HG03460 (cell line): ENCODE measurements at regions not wholly inside any gene's neighbourhood (a gene's known extent, or its start where the extent isn't known, plus 50 kb on each side); places are given as distances from the start of the nearest gene placed in this dataset.

Source experiments
- ATAC-seq: cut with Tn5 transposase; IDR thresholded peaks from one replicate; pipeline ENCODE4 v1.9.1; 2021; ENCODE audit not compliant: unreplicated experiment

DNA sequence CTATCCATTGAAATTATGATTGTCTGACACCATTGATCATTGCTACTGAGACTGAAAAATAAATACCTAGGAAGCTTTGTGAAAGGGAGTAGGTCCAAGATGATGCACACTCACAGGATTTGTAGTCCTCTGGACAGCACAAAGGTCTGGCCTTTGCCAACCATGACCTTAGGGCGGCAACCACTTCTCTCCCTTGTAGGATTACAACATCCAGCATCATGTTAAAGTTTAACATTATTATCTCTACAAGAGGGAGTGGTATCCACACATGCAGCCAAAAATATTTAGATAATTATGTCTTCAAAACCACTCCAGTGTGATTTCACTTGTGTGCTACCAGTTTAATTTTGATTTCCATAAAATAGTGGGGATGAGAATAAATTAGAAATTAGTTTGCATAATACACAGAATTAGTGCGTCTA, 51.1 kb upstream of the NHSL1 start:
- no peak for ATAC-seq

DNA sequence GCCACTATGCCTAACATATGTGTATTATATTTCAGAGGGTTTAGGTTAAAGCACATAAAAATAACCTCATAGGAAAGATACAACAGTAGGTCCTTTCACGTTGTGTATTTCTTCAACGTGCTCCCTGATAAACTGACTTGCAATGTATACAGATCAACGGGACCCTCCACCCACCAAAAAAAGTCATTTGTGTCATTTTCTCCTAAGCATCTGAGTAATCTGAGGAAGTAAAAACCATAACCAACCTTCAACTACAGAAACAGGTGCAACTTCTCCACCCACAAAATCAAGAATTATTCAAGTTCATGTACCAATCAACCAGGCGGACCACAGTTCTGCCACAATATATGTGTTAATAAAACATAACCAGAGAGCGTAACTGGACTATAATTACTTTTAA, 54.9 kb upstream of the NHSL1 start:
- ATAC-seq: no peak

DNA sequence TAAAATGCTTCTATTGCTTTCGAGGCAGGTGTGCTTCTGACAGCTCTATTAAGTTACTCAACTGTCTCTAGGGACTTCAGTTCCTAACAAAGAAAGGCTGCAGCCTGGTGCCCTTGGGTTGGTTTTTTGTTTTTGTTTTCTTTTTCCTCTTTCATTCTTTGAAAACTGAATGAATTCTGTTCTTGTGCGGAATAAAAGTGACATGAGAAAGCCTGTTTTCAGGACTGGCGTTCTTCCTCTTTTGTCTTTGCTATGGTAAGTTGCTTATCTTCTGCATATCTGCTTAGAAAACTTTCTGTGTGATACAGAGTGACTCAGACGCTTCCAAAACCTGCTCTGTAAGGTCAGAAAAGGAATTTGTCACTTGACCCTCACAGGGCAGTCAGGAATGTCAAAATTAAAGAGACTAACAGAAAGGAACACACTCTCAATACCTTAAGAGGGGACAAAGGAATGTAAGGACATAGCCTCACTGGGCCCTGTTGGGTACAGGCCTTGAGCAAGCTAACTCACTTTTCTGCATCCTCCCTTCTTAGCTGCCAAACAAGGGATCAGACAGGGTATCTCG, 56.2 kb upstream of the NHSL1 start:
- no peak for ATAC-seq

DNA sequence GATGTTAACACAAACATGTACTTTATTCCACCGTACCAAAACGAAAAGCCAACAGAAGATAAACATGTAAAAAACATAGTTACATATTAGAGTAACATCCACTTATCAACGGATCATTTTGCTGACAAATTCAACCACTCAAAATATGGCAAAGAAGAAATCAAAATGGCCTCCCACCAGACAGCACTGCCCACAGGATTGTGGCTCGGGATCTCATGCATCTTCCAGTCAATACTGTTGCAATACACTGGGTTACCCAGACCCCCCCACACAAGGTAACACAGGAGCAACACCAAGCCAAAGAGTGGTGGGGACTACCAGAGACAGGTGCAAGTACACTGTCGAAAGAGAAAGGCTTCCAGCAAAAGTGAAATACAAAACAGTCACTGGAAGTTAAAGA, 57.9 kb upstream of the NHSL1 start:
- no peak for ATAC-seq

DNA sequence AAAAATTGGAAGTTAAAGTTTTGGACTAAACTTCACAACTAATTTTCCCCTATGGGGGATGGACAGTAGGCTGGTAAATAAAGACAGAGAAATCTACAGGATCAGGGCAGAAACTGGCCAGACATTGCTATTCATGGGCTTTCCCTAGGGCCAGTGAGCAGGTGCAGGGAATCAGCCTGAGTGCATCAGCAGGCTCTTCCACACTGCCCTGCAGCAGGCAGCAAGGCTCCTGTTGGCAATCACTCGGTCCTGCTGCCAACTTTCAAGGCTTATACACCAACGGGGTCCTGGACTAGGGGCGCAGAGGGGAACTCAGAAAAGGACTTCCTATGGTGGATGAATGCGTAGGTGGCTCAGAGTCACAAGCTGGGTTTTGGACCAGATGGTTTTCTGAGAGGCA, 59.8 kb upstream of the NHSL1 start:
- ATAC-seq: no peak

DNA sequence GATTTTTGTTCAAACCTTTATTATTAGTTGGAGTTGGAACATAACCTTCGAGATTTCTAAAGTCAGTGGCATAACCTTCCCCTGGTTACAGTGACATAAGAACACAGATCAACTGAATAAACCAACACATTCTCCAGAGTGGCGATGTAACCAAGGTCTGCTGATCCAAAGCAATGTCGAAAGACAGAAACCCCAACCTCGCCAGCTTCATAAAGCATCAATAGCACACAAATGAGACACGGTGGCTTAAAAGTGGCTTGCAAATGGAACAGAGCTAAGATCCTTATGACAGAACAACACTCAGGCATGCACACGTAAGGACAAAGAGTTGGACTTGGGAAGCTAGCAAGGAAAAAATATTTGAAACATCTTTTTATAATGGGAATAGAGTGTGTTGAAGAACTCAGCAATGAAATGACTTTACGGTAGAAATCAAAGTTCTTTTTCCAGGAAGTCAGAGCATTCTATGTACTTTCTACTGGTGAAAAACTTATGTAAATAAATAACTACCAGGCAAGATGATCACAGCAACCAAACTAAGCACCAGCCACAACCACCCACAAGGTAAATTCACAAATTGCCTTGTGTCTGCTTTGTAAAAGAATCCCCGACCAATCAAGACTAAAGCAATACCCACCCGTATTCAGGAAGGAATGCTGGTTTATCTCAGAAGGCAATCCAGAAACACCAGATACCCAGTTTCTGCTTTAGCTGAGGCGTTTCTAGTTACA, 61.0 kb upstream of the NHSL1 start:
- ATAC-seq: no peak

DNA sequence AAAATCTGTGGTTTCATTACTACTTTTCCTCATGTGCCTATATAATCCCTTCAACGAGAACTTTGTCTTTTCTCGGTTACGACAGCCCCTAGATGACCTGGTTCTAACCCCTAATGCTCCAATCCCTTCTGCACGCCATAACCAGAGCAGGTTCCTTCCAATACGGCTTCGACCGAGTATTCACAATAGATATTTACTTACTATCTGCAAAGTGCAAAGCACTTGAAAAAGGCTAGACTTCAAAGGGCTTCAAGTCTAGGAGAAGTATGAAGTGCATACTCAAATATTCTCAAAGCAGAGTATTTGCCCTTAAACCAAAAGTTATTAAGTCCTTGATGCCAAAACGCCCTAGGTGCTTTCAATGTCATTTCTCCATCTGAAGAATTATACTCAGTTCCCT, 63.4 kb upstream of the NHSL1 start:
- no peak for ATAC-seq

DNA sequence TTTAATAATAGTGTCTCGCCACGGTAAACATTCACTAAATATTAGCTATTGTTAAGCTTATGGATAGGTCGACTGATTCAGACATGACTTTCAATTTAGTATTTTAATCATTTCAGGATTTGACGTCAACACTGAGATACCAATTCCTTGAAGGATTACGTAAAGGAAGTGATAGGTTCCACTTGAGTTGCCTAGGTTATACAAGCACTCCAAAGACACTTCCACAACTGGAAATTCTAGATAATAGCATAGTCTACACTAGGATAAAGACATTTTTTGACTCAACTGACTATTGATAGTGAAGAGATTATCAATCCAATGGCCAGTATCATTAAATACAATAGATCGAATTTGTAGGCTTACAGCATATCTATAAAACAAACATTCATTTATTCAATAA, 63.9 kb upstream of the NHSL1 start:
- ATAC-seq: no peak

DNA sequence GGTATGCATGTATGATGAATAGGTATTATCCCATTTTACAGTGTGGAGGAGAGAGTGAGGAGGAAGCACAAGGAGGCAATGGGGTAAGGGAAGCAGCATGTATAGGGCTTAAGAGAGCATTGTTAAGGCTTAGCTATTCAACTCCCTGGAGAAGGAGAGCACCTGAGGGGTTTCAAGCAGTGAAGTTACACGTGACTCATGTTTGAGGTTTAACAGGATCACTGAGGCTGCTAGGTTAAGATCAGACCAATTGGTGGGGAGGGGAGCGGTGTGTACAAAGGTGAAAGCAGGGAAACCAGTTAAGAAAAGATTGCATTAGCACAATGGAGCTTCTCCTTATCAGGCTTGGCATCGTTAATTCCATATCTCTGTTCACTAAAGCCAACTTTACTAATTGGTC, 64.4 kb upstream of the NHSL1 start:
- no peak for ATAC-seq

DNA sequence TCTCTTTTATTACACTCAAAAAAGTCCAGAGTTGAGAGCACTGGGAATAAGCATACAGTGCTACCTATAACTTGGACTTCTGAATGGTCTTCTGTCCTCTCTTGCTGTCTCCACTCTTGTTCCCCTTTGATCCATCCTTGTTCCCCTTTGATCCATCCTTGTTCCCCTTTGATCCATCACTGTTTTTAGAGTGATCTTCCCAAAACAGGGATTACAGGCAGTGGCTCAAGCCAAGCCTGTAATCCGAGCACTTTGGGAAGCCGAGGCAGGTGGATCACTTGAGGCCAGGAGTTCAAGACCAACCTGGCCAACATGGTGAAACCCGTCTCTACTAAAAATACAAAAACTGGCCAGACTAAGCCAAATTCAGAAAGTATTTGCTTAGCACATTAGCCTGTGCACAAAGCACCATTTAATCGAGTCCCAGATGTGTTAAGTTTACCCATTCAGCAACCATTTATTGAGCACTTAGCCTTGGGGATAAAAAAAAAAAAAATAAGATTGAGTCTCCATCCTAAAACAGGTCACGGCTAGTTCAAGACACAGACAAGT, 65.0 kb upstream of the NHSL1 start:
- no peak for ATAC-seq

DNA sequence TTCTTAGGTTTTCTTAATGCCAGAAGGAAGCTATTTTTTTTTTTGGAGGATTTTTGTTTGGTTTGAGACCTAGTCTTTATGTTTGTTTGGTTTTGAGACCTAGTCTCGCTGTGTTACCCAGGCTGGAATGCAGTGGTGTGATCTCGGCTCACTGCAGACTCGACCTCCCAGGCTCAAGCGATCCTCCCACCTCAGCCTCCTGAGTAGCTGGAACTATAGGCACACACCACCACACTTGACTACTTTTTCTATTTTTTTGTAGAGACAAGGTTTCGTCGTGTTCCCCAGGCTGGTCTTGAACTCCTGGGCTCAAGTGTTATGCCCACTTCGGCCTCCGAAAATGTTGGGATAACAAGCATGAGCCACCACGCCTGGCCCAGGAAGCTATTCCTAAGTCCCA, 67.8 kb upstream of the NHSL1 start:
- no peak for ATAC-seq

DNA sequence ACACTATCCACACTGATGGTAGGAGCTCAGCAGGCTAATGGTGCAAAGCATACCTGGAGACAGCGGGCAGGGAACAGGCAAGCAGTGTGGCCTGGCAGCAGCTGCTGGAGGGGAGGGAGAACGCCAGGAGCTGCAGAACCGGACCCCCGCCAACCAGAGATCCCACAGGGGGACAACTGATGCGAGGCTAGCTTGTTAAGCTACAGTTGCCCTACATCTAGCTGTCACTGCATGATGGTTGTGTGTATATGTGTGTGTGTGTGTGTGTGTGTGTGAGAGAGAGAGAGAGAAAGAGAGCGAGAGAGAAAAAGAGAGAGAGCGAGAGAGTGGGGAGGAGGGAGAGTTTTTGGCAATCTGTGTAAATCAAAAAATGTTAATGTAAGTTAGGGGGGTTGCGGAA, 69.7 kb upstream of the NHSL1 start:
- ATAC-seq: no peak

DNA sequence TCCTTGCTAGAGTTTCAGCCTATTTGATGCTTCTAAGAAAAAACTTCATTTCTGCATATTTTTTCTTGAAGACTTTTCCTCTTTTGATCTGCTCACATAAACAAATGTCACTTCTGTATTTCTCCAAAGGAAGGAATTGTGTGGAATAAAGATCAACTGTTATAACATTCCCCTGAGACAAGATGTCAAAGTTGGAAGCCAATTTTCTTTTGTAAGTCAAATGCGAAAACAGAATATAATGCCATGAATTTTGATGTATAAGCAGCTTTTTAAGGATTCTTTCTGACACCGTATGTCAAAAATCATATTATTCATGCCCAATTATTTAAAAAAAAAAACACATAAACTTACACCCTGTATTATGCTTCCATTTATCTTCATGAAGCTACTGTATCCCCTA, 70.3 kb upstream of the NHSL1 start:
- ATAC-seq: no peak

DNA sequence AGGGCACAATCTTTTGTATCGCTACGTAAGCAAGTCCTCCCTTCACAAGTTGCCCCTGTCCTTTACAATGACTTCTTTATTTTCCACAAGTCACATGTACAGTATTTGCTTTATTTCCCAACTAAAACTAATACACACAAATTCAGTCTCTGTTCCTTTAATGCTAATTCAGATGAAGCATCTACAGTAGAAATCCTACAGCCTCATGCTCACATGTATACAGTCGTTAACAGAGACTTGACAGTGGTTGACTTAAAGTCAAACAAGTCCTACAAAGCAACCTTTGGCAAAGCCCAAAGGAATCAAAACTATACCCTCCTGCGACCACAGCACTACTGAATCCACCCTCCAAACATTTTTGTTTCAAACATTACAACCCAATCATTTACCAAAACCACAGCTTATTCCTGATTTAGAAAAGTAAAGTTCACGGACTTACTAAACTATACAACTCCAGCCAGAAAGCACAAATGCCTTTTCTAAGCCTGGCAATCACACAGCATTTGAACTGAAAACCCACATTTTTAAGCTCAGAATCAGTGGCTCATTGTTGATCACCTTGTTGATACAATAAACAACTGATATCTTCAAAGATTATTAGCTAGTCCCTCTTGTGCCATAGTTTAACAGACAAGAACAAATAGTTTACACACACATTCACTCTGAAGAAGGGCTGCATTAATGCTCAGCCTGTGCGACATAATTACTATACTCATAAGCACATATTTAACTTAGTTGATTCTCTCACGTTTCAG, 70.9 kb upstream of the NHSL1 start:
- no peak for ATAC-seq

DNA sequence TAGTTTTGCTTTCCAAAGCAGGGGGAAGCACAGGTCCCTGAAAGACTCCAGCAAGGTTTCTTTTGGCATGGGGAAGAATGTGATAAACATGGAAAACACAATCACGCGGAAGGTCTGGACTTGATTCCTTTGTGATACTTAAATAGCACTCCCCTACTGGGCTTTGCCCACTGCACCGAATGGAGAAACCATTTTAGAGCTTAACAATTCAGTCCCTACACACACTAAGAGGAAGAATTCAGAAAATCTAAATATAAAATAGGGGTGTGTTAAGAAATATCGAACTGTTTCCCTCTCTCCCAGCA, 71.4 kb upstream of the NHSL1 start:
- no peak for ATAC-seq

DNA sequence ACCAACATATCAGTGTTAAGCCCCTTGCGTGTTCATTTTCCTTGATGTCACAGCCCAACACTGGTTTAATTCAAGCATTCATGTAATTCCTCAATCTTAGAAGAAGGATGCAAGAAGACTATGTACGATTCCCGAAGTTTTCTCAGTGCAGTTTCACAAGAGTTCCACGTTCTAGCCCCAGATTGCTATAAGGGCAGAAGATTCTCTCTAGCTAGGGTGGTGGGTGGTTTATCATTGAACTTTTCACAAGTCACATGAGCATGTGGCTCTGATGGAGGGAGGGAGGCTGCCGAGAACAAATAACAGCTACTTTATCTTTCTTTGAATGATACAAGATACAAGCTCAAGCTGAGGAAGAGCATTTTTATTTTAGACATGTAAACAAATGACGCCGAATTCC, 71.9 kb upstream of the NHSL1 start:
- ATAC-seq: no peak

DNA sequence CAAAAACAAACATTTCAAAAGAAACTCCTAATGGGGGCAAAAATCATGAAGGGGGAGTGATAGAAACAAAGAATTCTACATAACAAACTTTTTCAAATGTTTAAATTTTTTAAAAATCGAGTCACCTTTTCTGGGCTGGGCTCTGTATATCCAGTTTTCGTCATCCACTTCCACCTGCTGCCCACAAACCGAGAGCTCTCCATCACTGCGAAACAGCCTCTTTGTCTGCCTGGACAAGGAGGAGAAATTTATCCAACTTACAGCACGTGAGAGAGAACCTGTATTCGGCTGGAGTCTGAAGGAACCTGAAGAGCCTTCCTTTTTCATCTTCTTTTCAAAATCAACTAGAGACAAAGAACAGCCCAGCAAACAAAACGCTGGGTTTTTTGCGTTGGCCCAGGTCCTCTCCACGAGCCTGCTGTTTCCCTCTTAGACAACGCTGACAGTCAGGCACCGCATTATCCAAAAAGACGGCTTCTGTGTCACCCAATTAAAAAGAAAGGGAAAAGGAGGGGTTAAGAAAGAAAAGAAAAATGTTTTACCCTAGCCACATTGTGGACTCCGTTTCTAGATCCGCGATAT, 72.4 kb upstream of the NHSL1 start:
- ATAC-seq: no peak

DNA sequence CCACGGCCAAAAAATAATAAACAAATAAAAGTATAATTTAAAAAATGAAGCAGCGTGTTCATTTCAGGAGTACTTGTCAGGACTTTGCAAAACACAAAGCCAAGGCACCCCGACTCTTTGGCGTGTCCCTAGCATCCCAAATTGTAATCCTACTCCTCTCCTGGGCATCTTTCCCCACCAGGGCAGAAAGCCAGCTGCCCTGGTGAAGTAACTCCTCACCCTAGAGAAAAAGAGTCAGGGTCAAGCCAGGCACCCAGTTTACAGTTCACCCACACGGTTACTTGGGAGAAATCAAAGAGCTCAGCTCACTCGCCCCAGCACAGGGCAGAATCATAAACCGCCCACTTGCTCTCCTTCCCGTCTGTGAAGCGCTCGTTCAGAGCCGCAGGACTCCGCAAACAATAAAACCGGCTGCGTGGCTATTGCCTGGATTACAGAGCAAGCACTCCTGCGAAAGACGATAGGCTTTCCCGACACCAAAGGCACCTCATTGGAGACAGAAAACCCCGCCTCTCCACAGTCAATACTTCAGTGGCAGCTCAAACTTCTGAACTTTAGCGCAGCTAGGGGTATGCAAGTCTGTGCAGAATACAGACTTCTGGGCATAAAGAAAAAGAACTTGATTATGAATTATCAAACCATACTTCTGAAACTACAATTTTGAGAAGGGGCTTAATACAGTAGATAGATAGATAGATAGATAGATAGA, 73.0 kb upstream of the NHSL1 start:
- ATAC-seq: no peak

DNA sequence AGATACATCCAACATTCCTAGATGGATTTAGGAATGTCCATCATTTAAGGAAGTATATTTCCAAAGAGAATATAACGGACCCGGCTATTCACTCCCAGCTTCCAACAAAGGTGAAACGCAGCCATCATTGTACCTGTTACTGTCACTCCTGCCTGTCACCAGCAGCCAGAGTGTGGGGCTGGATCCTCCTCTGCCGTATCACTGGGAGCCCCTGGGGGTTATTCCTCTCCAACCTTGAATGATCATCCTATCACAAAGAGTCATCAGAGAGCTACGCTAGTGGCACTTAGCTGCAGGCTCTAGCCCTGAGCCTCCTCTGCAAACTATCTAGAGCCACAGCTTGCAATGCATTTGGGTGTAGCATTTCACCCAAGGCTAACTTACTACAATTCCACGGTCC, 73.6 kb upstream of the NHSL1 start:
- ATAC-seq: no peak

DNA sequence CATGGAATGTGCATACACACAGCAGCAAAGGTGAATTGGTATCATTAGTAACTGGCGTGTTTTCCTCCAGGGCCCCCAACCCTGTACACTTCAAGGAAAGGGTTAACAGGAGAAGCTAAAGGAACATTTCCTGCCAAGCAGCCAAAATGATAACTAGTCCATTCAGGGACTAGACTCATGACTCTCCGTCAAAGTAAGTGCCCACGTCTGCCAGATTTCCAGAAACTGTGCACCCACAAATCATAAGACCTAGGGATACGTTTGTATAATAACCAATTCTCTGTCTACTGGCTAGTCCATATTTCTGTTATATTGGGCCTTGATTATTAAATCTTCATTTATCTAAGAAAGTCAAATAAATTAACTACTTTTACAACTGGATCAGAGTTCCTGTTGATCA, 76.0 kb upstream of the NHSL1 start:
- ATAC-seq: no peak

DNA sequence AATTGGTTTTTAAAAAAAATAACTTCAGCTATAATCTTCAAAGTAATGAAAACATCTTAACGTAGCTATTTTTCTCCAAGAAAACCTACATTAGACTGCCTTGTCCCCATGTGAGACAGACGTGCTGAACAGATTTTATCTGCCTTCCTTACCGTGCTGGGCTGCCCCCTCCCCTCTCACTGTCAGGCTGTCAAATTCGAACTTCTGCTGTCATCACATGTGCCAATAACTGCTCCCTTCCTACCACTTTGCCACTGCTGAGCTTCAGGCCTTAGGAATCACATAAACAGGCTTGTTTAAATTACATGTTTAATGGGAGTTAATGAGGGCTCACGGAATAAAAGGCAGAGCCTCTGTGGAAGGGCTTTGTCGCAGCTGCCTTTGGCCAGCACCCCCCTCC, 77.0 kb upstream of the NHSL1 start:
- ATAC-seq: no peak
